Adrenal gland (tissue), 9 donors: ENCODE measurements at regions not wholly inside any gene's neighbourhood (a gene's known extent, or its start where the extent isn't known, plus 50 kb on each side); places are given as distances from the start of the nearest gene placed in this dataset.

ENCODE experiments used
- DNase-seq, 7 donors: peaks; one replicate each; pipeline ENCODE4 v3.0.0-alpha.2; 2019 to 2020
- H3K27ac ChIP-seq, 5 donors: fragments of 200-600 bp; sonication (generic) in 4 of 5; 1 replicate in 3 of 5; 2 replicates in 2 of 5; pipeline versions ENCODE4 v1.5.1 to v1.8.0; 2016 to 2020; ENCODE audit warnings: mild to moderate bottlenecking in 1 of 5
- H3K27me3 ChIP-seq: fragments of 200-600 bp; 2 replicates; pipeline ENCODE4 v1.8.0; 2021
- H3K36me3 ChIP-seq, 2 donors: fragments of 200-600 bp; replicated peaks in 1 of 2; 1 replicate in 1 of 2; 2 replicates in 1 of 2; pipeline versions ENCODE4 v1.5.1 to v1.8.0; 2018 to 2022
- H3K4me1 ChIP-seq, 2 donors: fragments of 200-600 bp; replicated peaks in 1 of 2; 1 replicate in 1 of 2; 2 replicates in 1 of 2; pipeline versions ENCODE4 v1.5.1 to v1.8.0; 2018 to 2021
- H3K4me3 ChIP-seq, 4 donors: fragments of 200-600 bp; sonication (generic) in 3 of 4; one replicate each; pipeline ENCODE4 v1.5.1; 2016 to 2018
- H3K9me3 ChIP-seq, 3 donors: fragments of 200-600 bp; sonication (generic) in 1 of 3; replicated peaks in 1 of 3; 1 replicate in 2 of 3; 2 replicates in 1 of 3; pipeline versions ENCODE4 v1.5.1 to v1.8.0; 2016 to 2021
- POLR2A ChIP-seq, 2 donors: fragments of 450-650 bp; IDR thresholded peaks; one replicate each; pipeline ENCODE4 v1.6.1; 2017; ENCODE audit warnings: antibody characterized with exemption in 2 of 2, mild to moderate bottlenecking in 2 of 2, moderate library complexity in 1 of 2
- WGBS, 4 donors: extraction: QIAGEN DNeasy Blood & Tissue Kit in 2 of 4; methylation state at CpG; one replicate each; pipeline versions ENCODE4 v1.1.5 to v1.1.7; 2013 to 2017; 5-methylcytosine and 5-hydroxymethylcytosine counted together
- intact Hi-C, 2 donors: fragments of 100-400 bp; cut with DNase I; formaldehyde crosslinking; loops; one replicate each; pipeline versions ENCODE4 v1.14.1 to v1.15.0; 2022 to 2023
- TF ChIP-seq, protein P1 (sequence below), 6 experiments: fragments of 450-650 bp in 4 of 6; fragments of 200-600 bp in 2 of 6; sonication (generic) in 1 of 6; IDR thresholded peaks; 1 replicate in 5 of 6; 2 replicates in 1 of 6; pipeline versions ENCODE4 v1.5.1 to v1.8.0; 2016 to 2021; ENCODE audit warnings: antibody characterized with exemption in 6 of 6, mild to moderate bottlenecking in 2 of 6, moderate library complexity in 1 of 6
- donor health status: healthy with polysubstance abuse.
- donor health status: Bipolar disorder and iron deficiency.
- donor health status: DM: yes; HTN: yes; CAD: no.
- donor health status: DM: no; HTN: no; CAD: no.
- donor health status: DM: no; HTN: no; CAD: no.

DNA sequence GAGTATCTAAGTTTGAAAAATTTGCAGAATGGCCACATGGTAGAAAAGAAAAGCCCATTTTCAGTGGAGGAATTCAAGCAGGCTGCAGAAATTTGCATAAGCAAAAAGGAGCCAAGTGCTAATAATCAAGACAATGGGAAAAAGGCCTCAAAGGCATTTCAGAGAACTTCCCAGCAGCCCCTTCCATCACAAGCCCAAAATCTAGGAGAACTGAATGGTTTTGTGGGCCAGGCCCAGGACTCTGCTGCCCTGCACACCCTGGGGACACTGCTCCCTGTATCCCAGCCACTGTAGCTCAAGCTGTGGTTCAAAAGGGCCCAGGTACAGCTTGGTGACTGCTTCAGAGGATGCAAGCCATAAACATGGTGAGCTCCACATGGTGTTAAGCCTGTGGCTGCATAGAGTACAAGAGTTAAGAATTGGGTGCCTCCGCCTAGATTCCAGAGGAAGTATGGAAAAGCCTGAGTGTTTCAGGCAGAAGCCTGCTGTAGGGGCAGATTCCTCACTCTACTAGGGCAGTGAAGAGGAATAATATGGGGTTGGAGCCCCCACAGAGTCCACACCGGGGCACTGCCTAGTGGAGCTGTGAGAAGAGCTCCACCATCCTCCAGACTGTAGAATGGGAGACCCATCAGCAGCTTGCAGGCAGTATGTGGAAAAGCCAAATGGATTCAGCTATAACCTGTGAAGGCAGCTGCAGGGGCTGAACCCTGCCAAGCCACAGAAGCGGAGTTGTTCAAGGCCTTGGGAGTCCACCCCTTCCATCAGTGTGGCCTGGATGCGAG lies 720.7 kb upstream of the CTNND2 start:
- H3K36me3 ChIP-seq = no peaks in the 10 kb centered on the region
- 73 to 85% (median 78%) methylated on average over 4 of the region's 4 CpGs for WGBS, 4 donors
- no peak overlapping the region for H3K4me3 ChIP-seq
- no peaks in the 10 kb centered on the region for H3K27me3 ChIP-seq
- no peak for TF ChIP-seq POLR2A (IDR thresholded peaks at IDR 0.05)
- TF ChIP-seq, protein P1, sequence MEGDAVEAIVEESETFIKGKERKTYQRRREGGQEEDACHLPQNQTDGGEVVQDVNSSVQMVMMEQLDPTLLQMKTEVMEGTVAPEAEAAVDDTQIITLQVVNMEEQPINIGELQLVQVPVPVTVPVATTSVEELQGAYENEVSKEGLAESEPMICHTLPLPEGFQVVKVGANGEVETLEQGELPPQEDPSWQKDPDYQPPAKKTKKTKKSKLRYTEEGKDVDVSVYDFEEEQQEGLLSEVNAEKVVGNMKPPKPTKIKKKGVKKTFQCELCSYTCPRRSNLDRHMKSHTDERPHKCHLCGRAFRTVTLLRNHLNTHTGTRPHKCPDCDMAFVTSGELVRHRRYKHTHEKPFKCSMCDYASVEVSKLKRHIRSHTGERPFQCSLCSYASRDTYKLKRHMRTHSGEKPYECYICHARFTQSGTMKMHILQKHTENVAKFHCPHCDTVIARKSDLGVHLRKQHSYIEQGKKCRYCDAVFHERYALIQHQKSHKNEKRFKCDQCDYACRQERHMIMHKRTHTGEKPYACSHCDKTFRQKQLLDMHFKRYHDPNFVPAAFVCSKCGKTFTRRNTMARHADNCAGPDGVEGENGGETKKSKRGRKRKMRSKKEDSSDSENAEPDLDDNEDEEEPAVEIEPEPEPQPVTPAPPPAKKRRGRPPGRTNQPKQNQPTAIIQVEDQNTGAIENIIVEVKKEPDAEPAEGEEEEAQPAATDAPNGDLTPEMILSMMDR (IDR thresholded peaks at IDR 0.05) = no peak
- no peak for DNase-seq
- H3K4me1 ChIP-seq = no peaks in the 10 kb centered on the region
- H3K9me3 ChIP-seq = peaks cover 0 to 6% (median 0%) of the 10 kb centered on the region in 3 donors
- H3K27ac ChIP-seq = no peak overlapping the region
- intact Hi-C loops = no loop called here

- no peaks in the 10 kb centered on the region for H3K27me3 ChIP-seq
- no peak for TF ChIP-seq POLR2A (IDR thresholded peaks at IDR 0.05)
- TF ChIP-seq, protein P1 (IDR thresholded peaks at IDR 0.05) = no peak
- no peak overlapping the region for H3K4me3 ChIP-seq
- H3K4me1 ChIP-seq = no peaks in the 10 kb centered on the region
- no peaks in the 10 kb centered on the region for H3K36me3 ChIP-seq
- H3K27ac ChIP-seq = no peak overlapping the region
- DNase-seq = no peak
- peaks cover 0 to 6% (median 0%) of the 10 kb centered on the region in 3 donors for H3K9me3 ChIP-seq
- intact Hi-C loops = no loop called here
- WGBS, 4 donors = 24 to 46% (median 35%) methylated on average over 1 of the region's 1 CpG
Observed at GRCh38 chr5:12623408-12623807, 719.2 kb upstream of the CTNND2 start.

DNA sequence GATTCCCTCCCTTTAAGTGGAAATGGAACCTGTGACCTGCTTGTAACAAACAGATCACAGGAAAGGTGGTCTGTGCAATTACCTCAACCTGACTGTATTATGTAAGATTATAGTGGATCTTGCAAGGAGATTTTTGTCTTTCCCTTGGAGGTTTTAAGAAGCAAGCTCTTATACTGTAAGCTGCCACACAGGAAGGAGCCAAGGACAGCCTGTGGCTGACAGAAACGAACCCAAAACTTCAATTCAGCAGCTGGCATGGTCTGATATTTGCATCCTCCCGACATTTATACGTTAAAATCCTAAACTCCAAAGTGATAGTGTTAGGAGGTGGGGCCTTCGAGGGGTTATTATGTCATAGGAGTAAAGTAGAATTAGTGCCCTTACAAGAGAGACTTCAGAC lies 711.8 kb upstream of the CTNND2 start:
- intact Hi-C loops = no loop called here
- H3K36me3 ChIP-seq = no peaks in the 10 kb centered on the region

DNA sequence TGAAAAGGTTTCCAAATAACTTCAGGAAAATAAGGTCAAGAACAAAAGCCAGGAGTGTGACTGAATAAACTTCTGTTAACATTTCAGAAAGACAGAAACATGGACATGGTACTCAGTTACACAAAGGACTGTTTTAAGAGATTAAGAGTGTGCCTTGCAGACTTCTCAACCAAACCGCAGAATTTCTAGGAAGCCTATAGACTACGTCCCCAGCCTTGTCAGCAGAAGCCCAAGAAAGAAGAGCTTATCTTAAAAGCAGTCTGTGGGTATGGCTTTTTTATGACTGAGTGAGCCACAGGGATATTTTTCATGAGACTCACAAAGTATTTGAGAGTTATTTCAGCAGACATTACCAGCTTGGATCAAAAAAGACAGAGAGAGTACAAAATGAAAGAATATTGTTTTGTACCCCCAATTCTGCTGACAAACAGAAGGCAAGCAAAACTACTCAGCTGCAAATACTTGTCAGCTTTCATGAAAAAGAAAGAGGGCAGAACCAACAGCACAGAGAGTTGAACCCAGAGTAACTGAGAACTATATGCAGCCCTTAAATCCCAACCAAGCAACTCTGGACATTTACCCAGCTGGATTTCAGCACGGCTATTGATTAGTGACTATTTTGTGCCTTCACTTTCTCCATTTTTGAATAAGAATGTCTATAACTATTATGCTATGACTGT lies 711.0 kb upstream of the CTNND2 start:
- H3K4me3 ChIP-seq = no peak overlapping the region
- H3K27ac ChIP-seq = no peak overlapping the region
- no peaks in the 10 kb centered on the region for H3K36me3 ChIP-seq
- no peaks in the 10 kb centered on the region for H3K9me3 ChIP-seq
- H3K4me1 ChIP-seq = no peaks in the 10 kb centered on the region
- intact Hi-C loops = no loop called here
- H3K27me3 ChIP-seq = no peaks in the 10 kb centered on the region
- WGBS, 4 donors = 57 to 72% (median 65%) methylated on average over 3 of the region's 3 CpGs
- no peak for DNase-seq
- no peak for TF ChIP-seq POLR2A (IDR thresholded peaks at IDR 0.05)
- TF ChIP-seq, protein P1 (IDR thresholded peaks at IDR 0.05) = no peak

More for the DNA sequence above, 711.8 kb upstream of the CTNND2 start:
- Histone ChIP-seq H3K27me3 (no peaks in the 10 kb centered on the region), H3K27ac (no peak overlapping the region), H3K9me3 (no peaks in the 10 kb centered on the region), H3K4me3 (no peak overlapping the region), H3K4me1 (no peaks in the 10 kb centered on the region)
- no peak for TF ChIP-seq POLR2A (IDR thresholded peaks at IDR 0.05)
- TF ChIP-seq, protein P1 (IDR thresholded peaks at IDR 0.05) = no peak
- 58 to 70% (median 64%) methylated on average over 4 of the region's 4 CpGs for WGBS, 4 donors
- no peak for DNase-seq
